ENCODE measurements at regions not wholly inside any gene's neighbourhood (a gene's known extent, or its start where the extent isn't known, plus 50 kb on each side); places are given as distances from the start of the nearest gene placed in this dataset.
"Not testable (repeated sequence)": the region's sequence is repeated elsewhere in the genome, so short reads cannot be mapped to it uniquely, and the experiment has no call there.

- Mint-ChIP-seq H3K27me3 (peaks cover 4% of the 10 kb centered on the region), H3K27ac (no peak overlapping the region), H3K4me3 (no peak overlapping the region), H3K4me1 (peaks cover 7% of the 10 kb centered on the region), H3K9me3 (peaks cover 11% of the 10 kb centered on the region), H3K36me3 (ENCODE audit: low read depth) (no peaks in the 10 kb centered on the region)
- intact Hi-C loops (cut with micrococcal nuclease), result loop anchor here (10.0 kb wide), 1 partner anchor 641 kb away; the partner anchor contains the start of gene HELB
- no peak for DNase-seq
Measured at GRCh38 chr12:65663648-65664047, 160.6 kb upstream of the HMGA2 start.

- Mint-ChIP-seq H3K36me3 (ENCODE audit: low read depth) (no peaks in the 10 kb centered on the region), H3K4me3 (no peak overlapping the region), H3K4me1 (peaks cover 7% of the 10 kb centered on the region), H3K27me3 (no peaks in the 10 kb centered on the region), H3K27ac (no peak overlapping the region), H3K9me3 (peaks cover 11% of the 10 kb centered on the region)
- intact Hi-C loops (cut with micrococcal nuclease), result loop anchor here (10.0 kb wide), 1 partner anchor 640 kb away; the partner anchor contains the start of gene HELB
- DNase-seq, result no peak
Measured at GRCh38 chr12:65664715-65665250, 159.5 kb upstream of the HMGA2 start.

- DNase-seq, result no peak
Measured at GRCh38 chr12:65665817-65666216, 158.5 kb upstream of the HMGA2 start.

GRCh38 chr12:65666876-65667275 is 157.4 kb upstream of the HMGA2 start:
- Mint-ChIP-seq H3K36me3 (ENCODE audit: low read depth) (no peaks in the 10 kb centered on the region), H3K27ac (peak overlapping the region; percentile 84), H3K4me1 (peaks cover 7% of the 10 kb centered on the region), H3K27me3 (no peaks in the 10 kb centered on the region), H3K9me3 (peaks cover 11% of the 10 kb centered on the region), H3K4me3 (peak overlapping the region; percentile 10)
- no peak for DNase-seq
- intact Hi-C loops (cut with micrococcal nuclease), result loop anchor here (1.0 to 10.0 kb wide), 2 partner anchors 10 to 638 kb away; partner anchors contain the start of gene HELB

More at GRCh38 chr12:65665817-65666216, 158.5 kb upstream of the HMGA2 start:
- peaks cover 11% of the 10 kb centered on the region for H3K9me3 Mint-ChIP-seq
- no peak overlapping the region for H3K4me3 Mint-ChIP-seq
- H3K36me3 Mint-ChIP-seq (ENCODE audit: low read depth), result no peaks in the 10 kb centered on the region
- H3K4me1 Mint-ChIP-seq, result peaks cover 7% of the 10 kb centered on the region
- no peaks in the 10 kb centered on the region for H3K27me3 Mint-ChIP-seq
- intact Hi-C loops (cut with micrococcal nuclease), result loop anchor here (10.0 kb wide), 1 partner anchor 639 kb away; the partner anchor contains the start of gene HELB
- no peak overlapping the region for H3K27ac Mint-ChIP-seq

GRCh38 chr12:65667932-65668331 is 156.4 kb upstream of the HMGA2 start:
- no peak for DNase-seq
- H3K9me3 Mint-ChIP-seq, result peaks cover 11% of the 10 kb centered on the region
- no peak overlapping the region for H3K4me3 Mint-ChIP-seq
- intact Hi-C loops (cut with micrococcal nuclease), result loop anchor here (1.0 to 10.0 kb wide), 2 partner anchors 11 to 637 kb away; partner anchors contain the start of gene HELB
- H3K27ac Mint-ChIP-seq, result no peak overlapping the region
- no peaks in the 10 kb centered on the region for H3K36me3 Mint-ChIP-seq (ENCODE audit: low read depth)
- peaks cover 2% of the 10 kb centered on the region for H3K27me3 Mint-ChIP-seq
- peaks cover 7% of the 10 kb centered on the region for H3K4me1 Mint-ChIP-seq

- no peaks in the 10 kb centered on the region for H3K36me3 Mint-ChIP-seq (ENCODE audit: low read depth)
- no peak overlapping the region for H3K4me3 Mint-ChIP-seq
- intact Hi-C loops (cut with micrococcal nuclease), result loop anchor here (10.0 kb wide), 1 partner anchor 636 kb away; the partner anchor contains the start of gene HELB
- DNase-seq, result no peak
- no peak overlapping the region for H3K27ac Mint-ChIP-seq
- H3K4me1 Mint-ChIP-seq, result peaks cover 7% of the 10 kb centered on the region
- peaks cover 2% of the 10 kb centered on the region for H3K27me3 Mint-ChIP-seq
- peaks cover 4% of the 10 kb centered on the region for H3K9me3 Mint-ChIP-seq
Measured at GRCh38 chr12:65668981-65669695, 155.1 kb upstream of the HMGA2 start.

- Mint-ChIP-seq H3K4me1 (peaks cover 7% of the 10 kb centered on the region), H3K4me3 (no peak overlapping the region), H3K36me3 (ENCODE audit: low read depth) (no peaks in the 10 kb centered on the region), H3K27ac (no peak overlapping the region), H3K27me3 (peaks cover 2% of the 10 kb centered on the region), H3K9me3 (peaks cover 4% of the 10 kb centered on the region)
- intact Hi-C loops (cut with micrococcal nuclease), result no loop called here
- DNase-seq, result no peak
Measured at GRCh38 chr12:65670775-65671174, 153.5 kb upstream of the HMGA2 start.

GRCh38 chr12:65672441-65672840 is 151.8 kb upstream of the HMGA2 start:
- Mint-ChIP-seq H3K4me3 (no peak overlapping the region), H3K27ac (no peak overlapping the region), H3K27me3 (peaks cover 2% of the 10 kb centered on the region), H3K9me3 (no peaks in the 10 kb centered on the region), H3K36me3 (ENCODE audit: low read depth) (no peaks in the 10 kb centered on the region), H3K4me1 (no peaks in the 10 kb centered on the region)
- intact Hi-C loops (cut with micrococcal nuclease), result no loop called here
- DNase-seq, result no peak

- H3K4me3 Mint-ChIP-seq, result no peak overlapping the region
- intact Hi-C loops (cut with micrococcal nuclease), result no loop called here
Measured at GRCh38 chr12:65673156-65673690, 151.1 kb upstream of the HMGA2 start.

GRCh38 chr12:65673732-65674131 is 150.6 kb upstream of the HMGA2 start:
- Mint-ChIP-seq H3K4me3 (no peak overlapping the region), H3K36me3 (ENCODE audit: low read depth) (no peaks in the 10 kb centered on the region), H3K9me3 (no peaks in the 10 kb centered on the region), H3K4me1 (no peaks in the 10 kb centered on the region), H3K27me3 (peaks cover 2% of the 10 kb centered on the region), H3K27ac (no peak overlapping the region)
- intact Hi-C loops (cut with micrococcal nuclease), result no loop called here
- DNase-seq, result no peak

More at GRCh38 chr12:65673156-65673690, 151.1 kb upstream of the HMGA2 start:
- Mint-ChIP-seq H3K27ac (no peak overlapping the region), H3K27me3 (peaks cover 2% of the 10 kb centered on the region), H3K36me3 (ENCODE audit: low read depth) (no peaks in the 10 kb centered on the region), H3K4me1 (no peaks in the 10 kb centered on the region), H3K9me3 (no peaks in the 10 kb centered on the region)
- no peak for DNase-seq

- Mint-ChIP-seq H3K36me3 (ENCODE audit: low read depth) (no peaks in the 10 kb centered on the region), H3K27ac (no peak overlapping the region), H3K27me3 (peaks cover 2% of the 10 kb centered on the region), H3K4me1 (no peaks in the 10 kb centered on the region), H3K4me3 (no peak overlapping the region), H3K9me3 (no peaks in the 10 kb centered on the region)
- intact Hi-C loops (cut with micrococcal nuclease), result no loop called here
- DNase-seq, result no peak
Measured at GRCh38 chr12:65675141-65675621, 149.1 kb upstream of the HMGA2 start.

- H3K4me1 Mint-ChIP-seq; intact Hi-C loops (cut with micrococcal nuclease); DNase-seq; H3K36me3 Mint-ChIP-seq (ENCODE audit: low read depth); H3K27ac Mint-ChIP-seq; H3K9me3 Mint-ChIP-seq; H3K4me3 Mint-ChIP-seq; H3K27me3 Mint-ChIP-seq: not testable (repeated sequence)
Measured at GRCh38 chr12:65678172-65678571, 146.1 kb upstream of the HMGA2 start.

GRCh38 chr12:65681226-65681625 is 143.1 kb upstream of the HMGA2 start:
- no peaks in the 10 kb centered on the region for H3K36me3 Mint-ChIP-seq (ENCODE audit: low read depth)
- no peak for DNase-seq
- intact Hi-C loops (cut with micrococcal nuclease), result no loop called here
- H3K4me3 Mint-ChIP-seq, result no peak overlapping the region
- H3K27me3 Mint-ChIP-seq, result no peaks in the 10 kb centered on the region
- no peaks in the 10 kb centered on the region for H3K9me3 Mint-ChIP-seq
- no peaks in the 10 kb centered on the region for H3K4me1 Mint-ChIP-seq
- no peak overlapping the region for H3K27ac Mint-ChIP-seq

GRCh38 chr12:65682112-65682511 is 142.2 kb upstream of the HMGA2 start:
- Mint-ChIP-seq H3K4me3 (no peak overlapping the region), H3K27me3 (no peaks in the 10 kb centered on the region), H3K9me3 (no peaks in the 10 kb centered on the region), H3K36me3 (ENCODE audit: low read depth) (no peaks in the 10 kb centered on the region), H3K4me1 (no peaks in the 10 kb centered on the region), H3K27ac (no peak overlapping the region)
- DNase-seq, result no peak
- intact Hi-C loops (cut with micrococcal nuclease), result no loop called here
